Gastrocnemius medialis (tissue), 4 donors: ENCODE measurements at regions not wholly inside any gene's neighbourhood (a gene's known extent, or its start where the extent isn't known, plus 50 kb on each side); places are given as distances from the start of the nearest gene placed in this dataset.

ENCODE experiments used
- CTCF ChIP-seq, 5 experiments: fragments of 450-650 bp in 3 of 5; fragments of 200-600 bp in 2 of 5; sonication (generic) in 2 of 5; IDR thresholded peaks in 4 of 5; conservative IDR thresholded peaks in 1 of 5; 1 replicate in 4 of 5; 2 replicates in 1 of 5; pipeline ENCODE4 v1.5.1; 2016 to 2019; ENCODE audit warnings: antibody characterized with exemption in 5 of 5, mild to moderate bottlenecking in 3 of 5, moderate library complexity in 3 of 5
- POLR2A ChIP-seq, 2 donors: fragments of 450-650 bp; IDR thresholded peaks; one replicate each; pipeline ENCODE4 v1.6.1; 2017; ENCODE audit warnings: antibody characterized with exemption in 2 of 2, mild to moderate bottlenecking in 2 of 2, moderate library complexity in 2 of 2

GRCh38 chr18:10085876-10086275 is 172.1 kb downstream of the VAPA start:
- TF ChIP-seq CTCF (IDR thresholded peaks at IDR 0.05 in 4 of 5, conservative IDR thresholded peaks at IDR 0.05 in 1 of 5) (no peak), POLR2A (IDR thresholded peaks at IDR 0.05) (no peak)
